NCI-H460 (cell line): ENCODE measurements at regions not wholly inside any gene's neighbourhood (a gene's known extent, or its start where the extent isn't known, plus 50 kb on each side); places are given as distances from the start of the nearest gene placed in this dataset.
"Not testable (repeated sequence)": the region's sequence is repeated elsewhere in the genome, so short reads cannot be mapped to it uniquely, and the experiment has no call there.

Experiments
- DNase-seq: peaks from one replicate; pipeline ENCODE4 v3.0.0-alpha.2; 2016; ENCODE audit warnings: low read depth; ENCODE audit errors: extremely low read depth

DNA sequence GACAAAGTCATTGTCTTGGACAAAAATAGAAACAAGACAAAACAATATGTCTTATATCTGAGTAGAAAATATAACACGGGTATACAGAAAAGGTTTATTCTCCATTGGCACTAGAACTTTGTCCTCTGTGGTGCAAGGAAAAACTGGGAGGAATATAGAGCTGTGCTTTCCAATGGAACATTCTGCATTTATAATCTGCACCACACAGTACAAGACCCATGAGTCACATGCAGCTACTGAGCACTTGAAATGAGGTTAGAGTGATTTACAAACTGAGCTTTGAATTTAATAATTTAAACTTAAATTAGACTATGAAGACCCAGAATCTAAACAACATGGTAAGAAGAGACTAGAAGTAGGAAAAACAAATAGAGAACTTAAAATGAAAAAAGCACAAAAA lies 86.1 kb downstream of the RAP2A start:
- DNase-seq, result no peak

DNA sequence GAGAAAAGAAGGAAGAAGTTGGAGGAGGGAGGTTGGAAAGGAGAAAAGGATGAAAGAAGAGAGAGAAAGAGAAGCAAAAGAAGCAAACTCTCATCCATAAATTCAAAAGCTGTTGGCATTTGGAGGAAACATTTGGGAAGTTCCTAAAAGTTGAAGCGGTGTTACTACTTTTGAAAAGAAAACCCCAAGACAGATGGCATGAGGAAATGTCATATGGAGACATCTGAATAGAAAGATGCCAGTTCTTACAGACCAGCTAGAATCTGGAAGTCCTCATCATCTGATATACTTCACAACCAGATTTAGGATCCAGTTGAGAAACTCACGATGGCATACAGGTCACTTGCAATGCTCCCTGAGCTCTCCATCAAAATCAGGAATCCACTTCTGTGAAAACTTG lies 86.9 kb downstream of the RAP2A start:
- DNase-seq, result no peak

DNA sequence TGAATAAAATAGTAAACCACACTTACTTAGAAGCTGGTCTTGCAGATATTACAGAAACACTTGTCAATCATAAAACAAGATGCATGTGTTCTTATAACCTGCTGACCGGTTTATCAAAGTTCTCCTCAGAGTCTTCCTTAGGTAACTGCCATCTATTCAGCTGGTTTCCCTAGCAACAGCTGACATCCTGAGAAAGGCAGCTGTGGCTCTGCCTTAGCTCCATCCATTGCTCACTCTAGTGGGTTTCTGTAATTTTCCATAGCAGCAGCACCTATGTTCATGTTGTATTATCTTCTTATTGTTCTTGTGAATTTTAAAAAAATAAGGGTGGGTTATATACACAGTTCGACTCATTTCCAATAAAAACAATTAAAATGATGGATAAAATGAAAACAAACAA lies 87.8 kb downstream of the RAP2A start:
- no peak for DNase-seq

DNA sequence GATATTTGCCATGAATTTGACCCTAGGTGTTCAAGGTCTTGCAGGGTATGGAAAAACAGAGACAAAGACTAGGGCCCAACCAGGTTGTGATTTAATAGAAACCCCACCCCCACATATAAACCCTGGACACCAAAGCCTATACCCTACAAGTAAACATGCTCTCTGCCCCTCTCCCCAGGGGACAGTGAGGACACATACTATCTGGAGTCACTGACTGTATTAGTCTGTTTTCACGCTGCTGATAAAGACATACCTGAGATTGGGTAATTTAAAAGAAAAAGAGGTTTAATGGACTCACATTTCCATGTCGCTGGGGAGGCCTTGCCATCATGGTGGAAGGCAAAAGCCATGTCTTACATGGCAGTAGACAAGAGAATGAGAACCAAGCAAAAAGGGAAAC lies 88.3 kb downstream of the RAP2A start:
- DNase-seq, result no peak

DNA sequence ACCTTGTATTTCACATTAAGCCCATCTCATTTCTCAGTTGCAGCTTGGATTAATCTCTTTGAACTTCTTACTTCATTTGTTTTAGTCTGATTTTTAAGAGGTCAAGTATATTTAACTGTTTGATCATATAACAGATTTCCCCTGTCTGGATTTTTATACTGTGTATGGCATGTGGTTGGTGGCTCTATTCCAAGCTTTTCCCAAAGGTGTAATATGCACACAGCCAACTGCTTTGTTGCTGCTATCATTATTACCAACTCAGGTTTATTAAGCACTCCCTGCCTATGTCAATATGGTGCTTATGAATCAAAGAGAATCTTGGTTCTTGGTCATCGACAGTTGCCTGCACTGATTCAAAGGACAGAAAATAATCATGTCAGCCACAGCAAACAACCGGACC lies 92.6 kb downstream of the RAP2A start:
- DNase-seq, result no peak

DNA sequence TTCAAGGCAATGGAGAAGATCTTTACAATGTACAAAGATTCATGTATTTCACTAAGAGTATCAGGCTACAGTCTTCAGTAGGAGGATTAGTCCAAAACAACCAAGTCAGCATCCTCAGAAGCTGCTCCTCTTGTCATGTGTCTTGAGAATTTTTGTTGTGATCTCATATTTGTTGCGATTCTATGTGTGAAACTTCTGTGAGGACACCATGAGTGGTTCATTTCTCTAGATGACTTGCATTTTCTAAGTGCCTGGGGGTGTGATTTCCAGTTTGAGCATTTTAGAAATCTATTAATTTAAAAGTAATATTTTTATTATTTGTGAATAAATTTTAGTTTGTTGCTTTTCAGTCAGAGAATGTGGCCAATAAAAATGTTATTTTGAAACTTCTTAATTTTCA lies 94.5 kb downstream of the RAP2A start:
- no peak for DNase-seq

DNA sequence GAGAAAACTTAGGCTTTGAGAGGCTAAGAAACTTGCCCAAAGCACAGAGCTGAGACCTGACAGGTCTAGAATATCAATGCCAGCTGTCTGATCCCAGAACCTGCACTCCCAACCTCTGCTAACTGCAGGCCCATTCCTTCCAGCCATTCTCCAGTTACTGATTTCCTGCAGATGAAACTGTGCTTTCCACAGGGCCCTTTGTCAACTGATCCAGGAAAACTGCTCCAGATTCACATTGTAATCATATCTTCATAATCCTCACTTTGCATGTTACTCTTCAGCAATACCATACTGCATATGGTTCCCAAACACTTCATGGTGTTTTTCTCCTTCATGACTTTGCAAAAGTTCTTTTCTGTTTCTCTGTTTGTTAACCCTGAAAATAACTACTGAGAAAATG lies 100.6 kb downstream of the RAP2A start:
- no peak for DNase-seq

DNA sequence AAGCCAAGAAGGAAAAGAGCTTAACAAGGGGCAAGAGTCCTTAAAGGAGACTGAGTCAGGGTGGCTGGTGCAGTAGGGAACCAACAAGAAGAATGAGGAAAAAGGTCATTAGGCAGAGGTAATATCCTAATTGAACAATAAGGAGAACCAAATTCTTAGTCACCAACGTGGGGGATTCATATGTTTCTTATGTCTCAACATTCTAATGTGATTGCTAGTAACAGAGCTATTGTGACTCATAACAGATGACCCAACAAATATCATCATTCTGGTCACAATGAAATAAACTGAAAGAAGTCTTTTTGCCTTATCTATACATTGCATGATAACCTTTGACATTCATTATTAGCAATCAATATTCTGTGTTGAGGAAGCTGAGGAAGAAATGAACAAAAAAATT lies 101.6 kb downstream of the RAP2A start:
- DNase-seq, result no peak

DNA sequence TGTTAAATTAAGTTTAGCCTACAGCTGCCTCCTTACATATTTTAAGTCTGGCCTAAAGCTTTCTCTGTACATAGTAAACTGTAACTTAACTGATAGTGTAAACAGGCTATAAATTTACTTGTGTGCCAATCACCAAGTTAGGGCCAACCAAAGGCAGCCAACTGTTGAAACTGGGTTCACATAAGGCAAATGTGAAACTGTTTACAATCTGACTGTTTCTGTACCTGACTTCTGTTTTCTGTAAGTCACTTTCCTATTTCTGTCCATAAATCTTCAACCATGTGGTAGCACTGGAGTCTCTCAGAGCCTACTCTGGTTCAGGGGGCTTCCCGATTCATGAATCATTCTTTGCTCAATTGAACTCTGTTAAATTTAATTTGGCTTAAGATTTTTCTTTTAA lies 103.1 kb downstream of the RAP2A start:
- DNase-seq, result no peak

DNA sequence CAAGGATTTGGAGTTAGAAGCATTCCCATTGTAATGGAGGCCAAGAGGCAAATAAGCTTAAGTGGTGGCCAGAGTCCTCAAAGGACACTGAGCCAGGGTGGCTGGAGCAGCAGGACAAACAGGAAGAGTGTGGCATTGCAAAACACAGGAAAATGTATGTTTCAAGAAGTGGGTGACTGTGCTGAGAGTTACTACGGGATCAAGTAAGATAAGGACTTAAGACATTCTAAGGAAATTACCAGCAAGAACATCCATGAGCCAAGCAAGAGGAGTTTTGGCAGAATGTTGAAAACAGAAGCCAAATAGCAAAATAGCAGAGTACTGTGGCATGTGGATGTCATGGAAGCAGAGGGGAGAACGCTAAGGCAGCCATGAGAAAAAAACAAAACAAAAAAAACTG lies 104.2 kb downstream of the RAP2A start:
- no peak for DNase-seq

DNA sequence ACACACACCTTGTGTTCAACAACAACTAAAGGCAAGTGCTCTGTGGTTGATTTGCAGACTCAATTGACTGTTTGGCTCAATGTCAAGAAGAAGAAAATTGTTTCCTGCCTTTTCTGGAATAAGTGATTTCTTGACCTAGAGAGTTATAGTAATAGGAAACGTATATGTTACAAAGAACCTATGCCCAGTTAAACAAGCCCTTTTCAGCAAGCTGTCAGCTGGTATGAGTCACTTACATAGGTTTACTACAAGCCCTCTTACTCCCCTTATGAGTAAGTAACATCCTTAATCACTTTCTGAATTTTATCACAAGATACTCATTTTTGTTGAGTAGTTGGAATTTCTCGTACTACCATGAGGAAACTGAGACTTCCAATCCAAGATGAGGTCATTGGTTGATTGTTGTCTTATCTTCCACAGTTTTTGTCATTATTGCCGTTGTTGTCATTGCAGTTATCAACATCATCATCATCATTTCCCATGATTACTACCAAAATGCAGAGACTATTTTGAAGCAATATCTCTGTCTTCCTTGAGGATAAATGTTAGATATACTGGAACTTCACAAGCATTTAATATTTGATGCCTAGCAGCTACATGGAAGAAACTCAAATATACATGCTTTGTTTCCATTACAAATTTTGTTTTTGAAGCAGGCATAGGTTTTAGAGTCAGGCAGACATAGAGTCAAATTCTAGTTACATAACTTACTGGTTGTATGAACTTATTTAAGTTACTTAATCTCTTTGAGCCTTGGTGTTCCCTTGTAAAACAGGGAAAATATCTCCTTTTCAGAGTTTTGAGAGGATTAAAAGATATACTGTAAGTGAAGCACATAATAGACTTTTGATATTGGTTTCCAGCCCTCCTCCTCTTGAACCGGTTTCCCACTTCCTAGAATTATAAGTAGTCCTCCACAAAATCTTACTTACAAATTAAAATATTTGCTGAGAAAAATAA lies 106.0 kb downstream of the RAP2A start:
- DNase-seq, result no peak

DNA sequence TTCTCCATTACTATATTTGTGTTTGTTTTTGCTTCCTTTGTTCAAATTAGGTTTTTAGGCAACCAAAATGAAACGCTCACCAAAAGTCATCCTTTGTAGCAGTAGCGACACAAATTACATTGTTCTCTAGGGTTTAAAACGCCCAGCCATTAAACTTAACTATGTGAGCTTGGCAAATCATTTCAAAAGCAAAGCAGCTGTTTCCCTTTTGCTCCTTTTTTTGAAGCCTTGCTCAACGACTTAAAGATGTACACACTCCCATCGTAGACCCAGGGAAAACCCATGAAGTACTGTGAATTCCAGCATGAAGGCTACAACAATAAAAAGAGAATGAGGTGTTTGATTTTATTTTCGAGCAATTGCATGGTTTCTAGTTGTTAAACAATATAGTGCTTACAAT lies 106.7 kb downstream of the RAP2A start:
- no peak for DNase-seq

DNA sequence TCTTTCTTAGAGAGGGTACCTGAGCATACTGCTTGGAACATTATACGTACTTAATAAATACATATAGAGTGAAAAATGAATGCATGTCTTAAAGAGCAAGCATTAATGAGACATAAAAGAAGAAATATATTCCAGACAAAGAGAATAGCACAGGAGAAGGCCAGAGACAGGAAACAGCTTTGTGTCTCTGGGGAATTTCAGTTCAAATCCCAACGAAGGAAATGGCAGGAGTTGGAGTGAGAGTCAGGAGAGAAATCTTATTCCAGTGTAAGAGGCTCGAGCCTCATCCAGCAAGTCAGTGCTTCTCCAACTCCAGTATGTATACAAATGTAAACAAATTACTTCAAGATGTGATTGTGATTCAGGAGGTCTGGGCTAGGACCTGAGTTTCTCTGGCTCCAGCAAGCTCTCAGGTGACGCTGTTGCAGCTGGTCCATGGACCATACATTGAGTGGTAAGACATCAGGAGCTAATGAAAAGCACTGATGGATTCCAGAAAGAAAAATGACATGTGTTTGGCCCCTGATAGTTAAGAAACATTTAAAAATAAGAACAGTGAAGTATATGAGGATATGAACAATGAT lies 108.2 kb downstream of the RAP2A start:
- DNase-seq, result no peak

DNA sequence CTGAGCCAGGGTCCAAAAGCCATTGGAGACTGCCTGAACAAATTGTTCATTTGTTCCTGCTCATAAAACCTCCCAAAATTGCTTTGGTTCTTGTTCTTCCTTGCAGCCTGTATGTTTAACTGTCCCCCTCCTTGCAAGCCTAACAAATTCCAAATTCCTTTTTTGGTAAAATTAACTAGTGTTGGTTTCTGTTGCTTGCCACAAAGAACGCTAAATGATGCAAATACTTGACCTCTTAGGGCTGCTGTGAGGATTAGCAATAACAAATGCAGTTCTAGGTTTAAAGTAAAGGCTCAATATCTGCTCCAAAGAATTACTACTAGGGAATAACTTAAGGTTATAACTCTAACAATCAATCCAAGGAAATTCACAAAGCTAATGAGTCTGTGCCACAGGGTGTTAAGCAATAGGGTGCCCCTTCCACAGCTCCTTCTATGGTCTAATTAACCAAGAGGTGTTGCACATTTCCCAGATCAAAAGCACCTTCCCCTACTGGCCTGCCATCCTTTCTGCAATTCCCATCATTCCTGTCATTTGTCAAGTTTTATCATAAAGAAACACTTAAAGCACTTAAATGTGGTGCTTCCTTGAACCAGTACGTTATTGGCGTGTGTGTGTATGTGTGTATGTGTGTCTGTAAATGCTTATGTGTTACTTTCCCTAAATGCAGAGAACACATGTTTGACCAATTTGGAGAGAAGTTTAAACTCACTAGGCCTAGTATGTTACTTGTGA lies 110.2 kb downstream of the RAP2A start:
- no peak for DNase-seq

DNA sequence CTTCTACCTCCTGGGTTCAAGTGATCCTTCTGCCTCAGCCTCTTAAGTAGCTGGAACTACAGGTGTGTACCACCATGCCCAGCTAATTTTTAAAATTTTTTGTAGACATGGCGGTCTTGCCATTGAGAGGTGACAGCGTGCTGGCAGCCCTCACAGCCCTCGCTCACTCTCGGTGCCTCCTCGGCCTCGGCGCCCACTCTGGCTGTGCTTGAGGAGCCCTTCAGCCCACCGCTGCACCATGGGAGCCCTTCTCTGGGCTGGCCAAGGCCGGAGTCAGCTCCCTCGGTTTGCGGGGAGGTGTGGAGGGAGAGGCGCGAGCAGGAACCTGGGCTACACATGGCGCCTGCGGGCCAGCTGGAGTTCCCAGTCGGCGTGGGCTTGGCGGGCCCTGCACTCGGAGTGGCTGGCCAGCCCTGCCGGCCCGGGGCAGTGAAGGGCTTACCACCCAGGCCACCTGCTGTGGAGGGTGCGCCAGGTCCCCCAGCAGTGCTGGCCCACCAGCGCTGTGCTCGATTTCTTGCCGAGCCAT lies 111.1 kb downstream of the RAP2A start:
- DNase-seq, result not testable (repeated sequence)

DNA sequence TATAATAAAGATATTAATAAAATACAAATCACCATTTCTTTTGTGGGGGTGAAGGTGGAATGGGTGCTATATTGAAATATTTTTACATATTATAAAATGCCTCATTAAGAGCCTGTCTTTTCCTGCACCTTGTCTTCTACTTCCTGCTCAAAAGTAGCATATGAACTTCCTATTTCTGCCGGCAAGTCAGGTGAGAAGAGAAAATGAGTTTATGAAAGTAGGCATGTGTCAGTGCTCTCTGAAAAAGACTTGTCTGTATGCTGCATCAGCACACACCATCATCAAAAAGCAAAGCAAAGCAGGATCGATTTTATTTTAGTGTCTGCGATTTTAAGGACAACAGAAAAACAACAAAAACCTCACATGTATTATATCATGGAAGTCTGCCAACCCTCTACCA lies 114.2 kb downstream of the RAP2A start:
- no peak for DNase-seq

DNA sequence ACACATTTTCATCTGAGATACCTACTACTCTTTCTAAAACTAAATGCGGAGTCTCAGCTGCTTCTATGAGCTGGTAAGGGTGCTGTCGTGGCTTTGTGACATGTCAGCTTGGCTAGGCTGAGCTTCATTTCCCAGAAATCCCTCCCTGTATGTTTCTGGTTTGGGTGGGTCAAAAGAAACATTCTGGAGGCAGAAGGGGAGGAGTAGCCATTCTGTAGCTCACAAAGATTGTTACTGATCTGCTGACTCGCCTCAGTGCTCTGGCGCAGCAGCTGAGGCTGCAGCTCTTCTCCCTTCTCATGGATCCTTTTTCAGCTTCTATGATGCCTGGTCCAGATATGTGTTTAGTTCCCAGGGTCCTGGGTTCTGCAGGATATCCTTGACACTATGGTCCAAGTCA lies 114.7 kb downstream of the RAP2A start:
- DNase-seq, result no peak

DNA sequence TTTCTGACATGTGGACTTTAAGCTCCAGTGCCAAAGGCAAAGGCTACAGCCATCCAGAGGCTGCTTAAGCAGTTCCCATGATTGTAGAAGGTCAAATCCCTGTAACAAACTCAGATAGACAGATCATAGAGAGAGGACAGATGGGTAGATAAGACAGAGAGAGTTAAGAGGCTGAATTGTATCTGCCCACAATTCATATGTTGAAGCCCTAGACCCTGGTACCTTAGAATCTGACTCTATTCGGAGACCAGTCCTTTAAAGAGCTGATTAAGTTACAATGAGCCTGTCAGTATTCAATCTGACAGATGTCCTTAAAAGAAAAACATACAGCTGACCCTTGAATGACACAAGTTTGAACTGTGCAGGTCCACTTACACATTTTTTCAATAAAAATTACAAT lies 115.2 kb downstream of the RAP2A start:
- DNase-seq, result no peak

DNA sequence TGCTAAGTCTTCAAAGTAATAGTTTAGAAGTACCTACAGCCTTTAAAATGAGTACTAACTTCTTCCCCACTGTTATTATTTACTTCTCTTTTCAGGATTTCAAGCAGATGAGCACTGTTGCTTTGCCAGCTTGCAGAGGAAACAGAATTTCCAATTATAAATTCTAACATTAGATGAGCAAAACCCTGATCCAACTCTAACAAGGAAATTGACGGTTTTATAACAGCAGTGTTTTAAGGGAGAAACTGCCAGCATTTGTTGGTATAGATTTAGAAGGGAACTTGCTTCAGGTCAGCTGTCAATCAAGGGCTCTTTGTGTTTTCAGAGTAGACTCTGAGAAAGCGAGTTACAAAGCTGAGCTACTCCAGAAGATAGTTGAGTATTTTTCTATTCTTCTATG lies 120.5 kb downstream of the RAP2A start:
- no peak for DNase-seq

DNA sequence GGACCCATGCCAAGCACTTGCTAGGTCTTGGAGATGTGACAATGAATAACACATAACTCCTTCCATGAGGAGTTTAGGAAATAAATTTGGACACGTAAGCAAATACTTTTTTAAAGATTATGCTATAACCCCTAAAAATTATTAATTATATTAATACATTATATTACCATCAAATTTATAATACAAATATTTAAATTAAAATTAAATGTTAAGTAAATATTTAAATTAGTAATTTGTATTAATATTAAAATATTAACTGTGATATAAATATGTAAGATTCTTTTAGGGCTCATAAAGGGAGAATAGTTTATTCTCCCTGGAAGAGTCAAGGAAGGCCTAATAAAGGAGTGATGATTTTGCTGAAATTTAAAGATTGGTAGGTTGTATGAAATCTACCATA lies 121.1 kb downstream of the RAP2A start:
- no peak for DNase-seq

DNA sequence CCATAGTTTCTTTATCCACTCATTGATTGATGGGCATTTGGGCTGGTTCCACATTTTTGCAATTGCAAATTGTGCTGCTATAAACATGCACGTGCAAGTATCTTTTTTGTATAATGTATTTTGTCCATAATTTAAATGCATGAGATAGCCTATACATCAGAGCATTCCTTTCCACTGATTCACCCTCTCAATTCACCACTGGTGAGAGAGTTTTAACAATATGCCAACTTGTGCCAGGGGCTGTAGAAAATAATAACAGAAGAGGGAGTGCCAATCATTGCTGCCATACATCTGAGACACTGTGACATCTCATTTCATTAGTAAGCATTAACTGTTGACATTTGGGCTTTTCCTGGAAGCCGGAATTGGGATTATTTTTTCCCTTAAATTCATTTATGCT lies 125.1 kb downstream of the RAP2A start:
- no peak for DNase-seq

DNA sequence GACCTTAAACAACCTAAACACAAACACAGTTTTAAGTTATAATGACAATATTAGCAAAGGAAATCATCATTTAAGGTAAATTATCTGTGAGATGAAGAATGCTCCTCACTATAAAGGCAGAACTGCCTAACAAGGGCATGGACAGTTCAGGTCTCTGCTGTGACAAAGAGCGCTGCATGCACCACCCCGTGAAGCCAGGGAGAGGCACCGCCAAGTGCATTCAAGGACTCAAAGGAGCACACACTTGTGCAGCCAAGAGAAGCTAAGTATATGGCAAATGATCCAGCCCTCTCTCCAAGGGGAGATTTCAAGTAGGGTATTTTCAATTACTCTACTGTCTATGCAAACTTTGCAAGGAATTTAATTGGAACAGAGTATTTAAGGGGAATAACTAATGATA lies 126.0 kb downstream of the RAP2A start:
- DNase-seq, result no peak
